Heart left ventricle (tissue), 13 donors: ENCODE measurements at regions not wholly inside any gene's neighbourhood (a gene's known extent, or its start where the extent isn't known, plus 50 kb on each side); places are given as distances from the start of the nearest gene placed in this dataset.

Experiments
- CTCF ChIP-seq, 12 donors: fragments of 200-600 bp; sonication (generic) in 4 of 12; IDR thresholded peaks; one replicate each; pipeline versions ENCODE4 v1.5.0 to v1.8.0; 2018 to 2022; ENCODE audit warnings: antibody characterized with exemption in 12 of 12, mild to moderate bottlenecking in 5 of 12
- POLR2A ChIP-seq, 2 donors: fragments of 450-650 bp; IDR thresholded peaks; one replicate each; pipeline ENCODE4 v1.6.1; 2017; ENCODE audit warnings: antibody characterized with exemption in 2 of 2, mild to moderate bottlenecking in 2 of 2, moderate library complexity in 2 of 2
- donor health status: ischemic (EF 13 %, LVEDD 7.1; RV severe dilation, severe dysfunction).
- donor health status: DM: no; HTN: yes; CAD: no.
- donor health status: DM: no; HTN: no; CAD: no.
- donor health status: ischemic (EF 25% LVEDD 6.9; RV normal size, moderate dysfunction).
- donor health status: ischemic (EF 25% LVEDD 5.7; RV mildly dilated, moderate dysfunction).
- donor health status: ischemic (EF 35%, LVEDD 5.7; RV mildly dilated, moderate dysfunction).
- donor health status: nonischemic (EF 11% LVEDD 7.7; RV severe dilation, severe dysfunction).
- donor health status: DM: yes; HTN: yes; CAD: no.
- donor health status: PGD.
- donor health status: ischemic (EF 29% LVEDD 5.4; RV normal size, mild dysfunction).
- donor health status: nonischemic (EF 23%, LVEDD 6.1; RV moderate dilation, normal function).

- TF ChIP-seq CTCF (IDR thresholded peaks at IDR 0.05) (no peak), POLR2A (IDR thresholded peaks at IDR 0.05) (no peak)
Observed at GRCh38 chr20:60787276-60787675, 464.8 kb upstream of the CDH4 start.
